Ramos (cell line): ENCODE measurements at regions not wholly inside any gene's neighbourhood (a gene's known extent, or its start where the extent isn't known, plus 50 kb on each side); places are given as distances from the start of the nearest gene placed in this dataset.

Source experiments
- in situ Hi-C: fragments of 300-500 bp; cut with MboI; formaldehyde crosslinking; loops from one replicate; pipeline ENCODE4 v1.14.3; 2022; ENCODE audit warnings: low sequenced_read_pairs; ENCODE audit not compliant: unreplicated experiment

DNA sequence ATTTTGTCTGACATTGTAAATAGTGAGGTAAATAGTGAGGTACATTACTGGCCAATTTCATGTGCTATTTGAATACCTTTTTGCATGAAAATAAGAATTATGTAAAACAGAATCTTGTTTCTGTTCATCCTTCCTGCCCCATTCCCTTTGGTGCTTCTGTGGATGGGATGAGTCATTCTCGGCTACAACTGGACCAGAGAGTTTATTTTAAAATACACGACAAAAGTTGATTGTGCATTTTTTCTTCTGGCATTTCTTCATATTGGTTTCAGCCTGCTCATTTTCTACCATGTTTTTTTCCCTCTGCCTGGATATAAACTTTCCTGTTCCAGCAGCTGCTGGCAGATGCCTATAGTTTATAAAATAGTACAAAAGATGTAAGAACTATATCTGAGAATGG is 107.5 kb downstream of the CYSLTR2 start:
- in situ Hi-C loops, result loop anchor here (10.0 kb wide), 2 partner anchors 426 to 636 kb away; no protein-coding TSS in a partner anchor

GRCh38 chr13:48769107-48769704 is 115.5 kb downstream of the CYSLTR2 start:
- in situ Hi-C loops, result loop anchor here (10.0 kb wide), 2 partner anchors 434 to 644 kb away; no protein-coding TSS in a partner anchor

GRCh38 chr13:48770372-48770771 is 116.6 kb downstream of the CYSLTR2 start:
- in situ Hi-C loops, result no loop called here

GRCh38 chr13:48772908-48773307 is 119.2 kb downstream of the CYSLTR2 start:
- in situ Hi-C loops, result no loop called here

GRCh38 chr13:48773531-48774275 is 120.0 kb downstream of the CYSLTR2 start:
- in situ Hi-C loops, result no loop called here

DNA sequence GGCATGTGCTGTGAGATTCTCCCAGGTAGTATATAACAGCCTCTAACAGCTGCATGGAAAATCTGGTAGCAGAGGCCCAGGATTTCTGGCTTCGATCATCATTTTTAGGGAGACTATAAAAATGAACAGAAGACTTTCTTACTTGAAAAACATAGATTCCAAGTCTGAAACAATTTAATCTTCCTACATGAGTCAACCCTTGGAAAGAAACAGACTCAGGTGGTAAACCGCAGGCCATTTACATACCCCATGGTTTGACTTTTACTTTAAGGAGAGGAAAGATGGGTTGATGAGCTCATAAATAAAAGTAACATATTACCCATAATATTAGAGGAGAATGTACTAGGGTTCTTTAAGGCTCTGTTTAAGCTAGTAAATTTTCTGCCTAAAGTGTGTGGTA is 121.6 kb downstream of the CYSLTR2 start:
- in situ Hi-C loops, result no loop called here

DNA sequence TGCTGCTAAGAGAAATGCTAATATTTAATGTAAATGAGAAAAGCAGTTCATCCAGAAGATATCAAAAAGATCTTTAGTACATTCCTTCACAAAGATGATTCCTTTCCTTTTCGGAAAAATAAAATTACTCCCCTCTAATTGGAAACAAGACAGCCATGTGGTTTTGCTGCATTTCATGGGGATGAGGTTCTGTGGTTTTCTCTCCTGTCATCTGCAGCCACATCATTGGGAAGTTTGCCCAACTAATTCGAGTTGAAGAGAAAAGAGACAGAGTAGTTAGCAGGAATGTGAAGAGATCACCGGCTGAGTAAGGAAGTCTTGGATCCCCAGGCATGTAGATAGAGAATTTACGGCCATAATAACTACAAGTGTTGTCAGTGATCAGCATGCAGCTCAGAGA is 122.1 kb downstream of the CYSLTR2 start:
- in situ Hi-C loops, result no loop called here

DNA sequence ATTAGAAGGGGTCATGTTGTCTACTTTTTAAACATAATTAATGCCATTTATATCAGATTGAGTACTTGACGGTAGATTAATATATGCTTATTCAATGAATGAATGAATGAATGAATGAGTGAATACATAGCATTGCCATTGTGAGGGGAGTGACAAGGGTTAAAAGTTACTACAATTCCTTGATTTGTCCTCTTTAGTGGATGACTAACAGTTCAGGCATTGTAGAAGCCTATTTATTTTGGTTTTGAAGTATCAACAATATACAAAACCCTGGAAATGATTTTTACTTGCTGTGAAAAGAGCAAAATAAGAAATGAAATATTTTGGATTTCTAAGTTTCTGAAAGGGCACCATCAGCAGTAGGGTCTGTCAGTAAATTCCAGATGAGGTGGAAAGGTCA is 122.7 kb downstream of the CYSLTR2 start:
- in situ Hi-C loops, result no loop called here

GRCh38 chr13:48778610-48779009 is 124.9 kb downstream of the CYSLTR2 start:
- in situ Hi-C loops, result no loop called here

- in situ Hi-C loops, result no loop called here
Measured at GRCh38 chr13:48780713-48781341, 127.1 kb downstream of the CYSLTR2 start.

DNA sequence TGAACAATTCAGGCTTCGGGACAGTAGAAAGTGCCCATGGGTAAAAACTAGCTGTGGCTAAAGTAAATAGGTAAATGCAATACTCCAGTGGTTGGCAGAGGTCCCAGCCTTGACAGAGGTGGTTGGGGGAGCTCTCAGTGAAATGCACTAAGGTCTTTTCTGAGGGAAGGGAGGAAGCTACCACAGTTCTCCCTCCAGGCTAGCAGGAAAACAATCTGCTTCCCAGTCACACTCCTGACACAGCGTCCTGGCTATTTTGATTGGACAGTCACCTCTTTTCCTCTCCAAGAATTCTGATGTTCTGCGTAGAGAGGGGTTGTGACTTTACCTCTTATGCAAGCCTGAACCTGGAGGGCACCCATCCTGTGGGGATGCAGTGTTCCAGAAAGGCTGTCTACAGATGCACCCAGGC is 128.7 kb downstream of the CYSLTR2 start:
- in situ Hi-C loops, result no loop called here

DNA sequence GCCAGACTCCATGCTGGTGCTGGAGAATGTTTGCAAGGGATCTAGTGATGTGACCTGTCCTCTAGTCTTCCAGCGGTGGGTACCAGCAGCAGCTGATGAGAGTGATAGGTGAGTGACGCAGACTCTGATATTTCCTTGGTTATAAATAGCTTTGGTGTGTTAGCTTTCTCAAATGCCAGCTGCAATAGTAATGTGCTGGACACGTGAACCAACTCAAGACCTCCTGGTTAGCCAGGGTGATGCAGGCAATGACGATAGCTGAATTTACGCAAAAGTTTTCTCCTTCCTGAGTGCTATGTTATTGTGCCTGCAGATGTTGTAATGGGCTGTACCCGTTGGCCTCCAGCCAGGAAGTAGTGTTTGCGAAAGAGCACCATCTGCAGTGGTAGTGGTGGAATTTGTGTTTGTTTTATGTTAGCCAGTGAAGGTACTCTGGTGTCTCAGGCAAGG is 129.5 kb downstream of the CYSLTR2 start:
- in situ Hi-C loops, result no loop called here

DNA sequence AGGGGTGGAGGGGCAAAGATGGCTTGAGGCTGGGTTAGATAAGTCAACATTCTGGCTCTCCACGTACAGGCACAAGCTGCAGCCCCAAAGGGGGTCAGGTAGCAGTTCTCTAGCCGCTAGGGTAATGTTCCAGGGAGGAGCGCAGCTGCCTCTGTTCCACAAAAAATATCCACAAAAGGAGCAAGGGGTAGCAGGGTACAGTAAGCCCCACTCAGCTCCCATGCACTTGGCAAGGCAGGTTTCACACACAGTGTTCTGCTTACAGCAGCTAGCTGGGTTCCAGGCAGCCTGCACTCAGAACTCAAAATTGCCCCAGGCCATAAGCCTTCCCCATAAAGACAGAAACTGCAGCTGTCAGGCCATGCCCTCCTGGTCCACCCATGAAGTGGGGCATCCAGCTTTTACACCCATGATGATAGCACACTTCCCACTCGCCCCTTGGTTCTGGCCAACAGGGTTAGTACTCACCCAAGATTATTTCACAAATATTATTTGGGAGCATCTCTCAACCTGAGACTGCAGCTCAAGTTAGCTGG is 130.0 kb downstream of the CYSLTR2 start:
- in situ Hi-C loops, result no loop called here

- in situ Hi-C loops, result no loop called here
Measured at GRCh38 chr13:48784916-48785548, 131.3 kb downstream of the CYSLTR2 start.

- in situ Hi-C loops, result no loop called here
Measured at GRCh38 chr13:48790199-48790598, 136.5 kb downstream of the CYSLTR2 start.

GRCh38 chr13:48790966-48791365 is 137.2 kb downstream of the CYSLTR2 start:
- in situ Hi-C loops, result no loop called here

DNA sequence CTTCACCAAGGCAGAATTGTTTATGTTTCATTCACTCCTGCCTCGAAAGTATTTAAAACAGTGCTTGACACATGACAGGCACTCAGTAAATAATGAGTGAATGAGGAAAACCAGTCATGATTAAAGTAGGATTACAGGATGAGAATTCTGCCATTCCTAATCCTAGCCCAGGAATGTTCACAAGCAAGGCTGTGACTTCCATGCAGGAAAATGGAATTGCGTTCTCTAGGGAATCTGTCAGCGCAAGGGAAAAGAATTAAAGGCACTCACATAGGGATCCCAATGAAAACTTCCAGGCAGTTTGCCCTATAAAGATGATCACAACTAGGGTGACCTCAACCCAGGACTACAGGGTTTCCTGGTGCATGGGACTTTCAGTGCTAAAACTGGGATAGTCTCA is 143.4 kb downstream of the CYSLTR2 start:
- in situ Hi-C loops, result no loop called here

DNA sequence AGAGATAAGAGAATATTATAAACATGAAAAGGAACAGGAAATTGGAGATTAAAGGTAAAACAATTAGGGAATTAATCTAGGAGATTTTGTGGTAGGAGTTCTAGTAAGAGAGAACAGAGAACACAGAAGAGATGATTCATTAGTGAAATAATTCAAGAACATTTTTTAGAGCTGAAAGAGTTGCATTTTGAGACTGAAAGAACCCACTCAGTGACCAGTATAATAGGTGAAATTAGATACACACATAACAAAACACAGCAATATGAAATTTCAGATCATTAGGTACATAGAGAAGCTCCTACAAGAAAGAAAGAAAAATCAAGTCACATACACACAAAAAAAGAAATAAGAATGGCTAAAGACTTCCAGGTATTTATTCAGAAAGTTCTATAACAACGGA is 144.0 kb downstream of the CYSLTR2 start:
- in situ Hi-C loops, result no loop called here

GRCh38 chr13:48798180-48798579 is 144.5 kb downstream of the CYSLTR2 start:
- in situ Hi-C loops, result no loop called here

- in situ Hi-C loops, result no loop called here
Measured at GRCh38 chr13:48801255-48801654, 147.5 kb downstream of the CYSLTR2 start.
